ENCODE measurements at regions not wholly inside any gene's neighbourhood (a gene's known extent, or its start where the extent isn't known, plus 50 kb on each side); places are given as distances from the start of the nearest gene placed in this dataset.

GRCh38 chr19:30637926-30638325 is 265.7 kb downstream of the ZNF536 start:
- no peak for DNase-seq (ENCODE audit: low spot score)

GRCh38 chr19:30634996-30635975 is 263.1 kb downstream of the ZNF536 start:
- DNase-seq (ENCODE audit: low spot score): no peak

GRCh38 chr19:30634131-30634830 is 262.1 kb downstream of the ZNF536 start:
- no peak for DNase-seq (ENCODE audit: low spot score)

GRCh38 chr19:30631033-30631370 is 258.8 kb downstream of the ZNF536 start:
- DNase-seq (ENCODE audit: low spot score): no peak

GRCh38 chr19:30630289-30631032 is 258.3 kb downstream of the ZNF536 start:
- no peak for DNase-seq (ENCODE audit: low spot score)

GRCh38 chr19:30629086-30629485 is 256.9 kb downstream of the ZNF536 start:
- DNase-seq (ENCODE audit: low spot score): no peak

GRCh38 chr19:30626626-30626966 is 254.4 kb downstream of the ZNF536 start:
- no peak for DNase-seq (ENCODE audit: low spot score)

GRCh38 chr19:30625947-30626625 is 253.9 kb downstream of the ZNF536 start:
- DNase-seq (ENCODE audit: low spot score): no peak

GRCh38 chr19:30622276-30622675 is 250.1 kb downstream of the ZNF536 start:
- no peak for DNase-seq (ENCODE audit: low spot score)

GRCh38 chr19:30621326-30621920 is 249.2 kb downstream of the ZNF536 start:
- no peak for DNase-seq (ENCODE audit: low spot score)

GRCh38 chr19:30620354-30620753 is 248.2 kb downstream of the ZNF536 start:
- DNase-seq (ENCODE audit: low spot score): no peak

GRCh38 chr19:30609656-30610270 is 237.6 kb downstream of the ZNF536 start:
- no peak for DNase-seq (ENCODE audit: low spot score)

GRCh38 chr19:30608471-30608870 is 236.3 kb downstream of the ZNF536 start:
- no peak for DNase-seq (ENCODE audit: low spot score)
